ENCODE measurements at regions not wholly inside any gene's neighbourhood (a gene's known extent, or its start where the extent isn't known, plus 50 kb on each side); places are given as distances from the start of the nearest gene placed in this dataset.

GRCh38 chr2:8518979-8519668 is 162.7 kb upstream of the ID2 start:
- DNase-seq (ENCODE audit: low spot score), result no peak
- Histone ChIP-seq H3K4me1 (ENCODE audit: control insufficient read depth in 2 of 2, insufficient read depth in 1 of 2, low read depth in 1 of 2, low read length in 2 of 2) (peaks cover 2 to 13% of the 10 kb centered on the region in 2 donors), H3K4ac (ENCODE audit: low read length) (no peak overlapping the region), H3K27me3 (ENCODE audit: control insufficient read depth in 3 of 3, insufficient read depth in 3 of 3, low read depth in 1 of 3, low read length in 3 of 3) (no peaks in the 10 kb centered on the region), H2BK5ac (ENCODE audit: low read length) (no peak overlapping the region), H4K91ac (ENCODE audit: low read depth, low read length, poor library complexity) (no peak overlapping the region), H3K9ac (ENCODE audit: low read depth, low read length, poor library complexity) (no peak overlapping the region), H2BK15ac (ENCODE audit: low read length) (no peak overlapping the region), H3K79me1 (ENCODE audit: low read depth, low read length) (no peaks in the 10 kb centered on the region), H3K4me3 (ENCODE audit: low read length in 2 of 2) (no peak overlapping the region), H2BK120ac (ENCODE audit: low read depth, low read length) (no peak overlapping the region), H3K14ac (ENCODE audit: low read length) (no peak overlapping the region), H3K4me2 (ENCODE audit: insufficient read depth, low read length, poor library complexity, severe bottlenecking) (no peak overlapping the region), H3K23ac (ENCODE audit: low read depth, low read length, poor library complexity) (no peak overlapping the region), H3K36me3 (replicated peaks in 1 of 2; ENCODE audit: control insufficient read depth in 2 of 2, insufficient read depth in 2 of 2, low read length in 2 of 2) (no peaks in the 10 kb centered on the region), H4K8ac (ENCODE audit: low read depth, low read length) (no peak overlapping the region), H3K18ac (ENCODE audit: low read length) (peak overlapping the region; percentile 53), H2AFZ (ENCODE audit: low read length) (no peak overlapping the region), H3K9me3 (replicated peaks in 1 of 2; ENCODE audit: control insufficient read depth in 2 of 2, insufficient read depth in 1 of 2, low read depth in 1 of 2, low read length in 2 of 2) (peaks cover 1 to 6% of the 10 kb centered on the region in 2 donors), H3K27ac (replicated peaks; ENCODE audit: low read length) (no peak overlapping the region), H2BK12ac (ENCODE audit: low read length) (no peak overlapping the region), H2AK5ac (ENCODE audit: low read depth, low read length) (no peak overlapping the region)
- WGBS, 2 donors (ENCODE audit: extremely low coverage in 2 of 2, insufficient read length in 2 of 2, insufficient replicate concordance in 1 of 2), result no CpG with 5 or more reads among the region's 8 CpGs

GRCh38 chr2:8520791-8521344 is 161.0 kb upstream of the ID2 start:
- H2AK5ac ChIP-seq (ENCODE audit: low read depth, low read length), result no peak overlapping the region
- no peak overlapping the region for H3K27ac ChIP-seq (replicated peaks; ENCODE audit: low read length)
- H3K9ac ChIP-seq (ENCODE audit: low read depth, low read length, poor library complexity), result no peak overlapping the region
- H2BK12ac ChIP-seq (ENCODE audit: low read length), result no peak overlapping the region
- H3K4me2 ChIP-seq (ENCODE audit: insufficient read depth, low read length, poor library complexity, severe bottlenecking), result no peak overlapping the region
- peak overlapping the region; percentile 38 for H3K18ac ChIP-seq (ENCODE audit: low read length)
- H2BK5ac ChIP-seq (ENCODE audit: low read length), result no peak overlapping the region
- no peak overlapping the region for H2AFZ ChIP-seq (ENCODE audit: low read length)
- no peak overlapping the region for H3K14ac ChIP-seq (ENCODE audit: low read length)
- no peaks in the 10 kb centered on the region for H3K36me3 ChIP-seq (replicated peaks in 1 of 2; ENCODE audit: control insufficient read depth in 2 of 2, insufficient read depth in 2 of 2, low read length in 2 of 2)
- H3K9me3 ChIP-seq (replicated peaks in 1 of 2; ENCODE audit: control insufficient read depth in 2 of 2, insufficient read depth in 1 of 2, low read depth in 1 of 2, low read length in 2 of 2), result no peaks in the 10 kb centered on the region
- no peak overlapping the region for H3K4ac ChIP-seq (ENCODE audit: low read length)
- peaks cover 3 to 12% of the 10 kb centered on the region in 2 donors for H3K4me1 ChIP-seq (ENCODE audit: control insufficient read depth in 2 of 2, insufficient read depth in 1 of 2, low read depth in 1 of 2, low read length in 2 of 2)
- no peak overlapping the region for H3K23ac ChIP-seq (ENCODE audit: low read depth, low read length, poor library complexity)
- no peaks in the 10 kb centered on the region for H3K27me3 ChIP-seq (ENCODE audit: control insufficient read depth in 3 of 3, insufficient read depth in 3 of 3, low read depth in 1 of 3, low read length in 3 of 3)
- H2BK120ac ChIP-seq (ENCODE audit: low read depth, low read length), result no peak overlapping the region
- H3K4me3 ChIP-seq (ENCODE audit: low read length in 2 of 2), result no peak overlapping the region
- no peak overlapping the region for H4K8ac ChIP-seq (ENCODE audit: low read depth, low read length)
- H2BK15ac ChIP-seq (ENCODE audit: low read length), result no peak overlapping the region
- H3K79me1 ChIP-seq (ENCODE audit: low read depth, low read length), result no peaks in the 10 kb centered on the region
- H4K91ac ChIP-seq (ENCODE audit: low read depth, low read length, poor library complexity), result no peak overlapping the region
- no CpG with 5 or more reads among the region's 5 CpGs for WGBS, 2 donors (ENCODE audit: extremely low coverage in 2 of 2, insufficient read length in 2 of 2, insufficient replicate concordance in 1 of 2)
- DNase-seq (ENCODE audit: low spot score), result no peak

GRCh38 chr2:8522687-8523086 is 159.2 kb upstream of the ID2 start:
- no peak overlapping the region for H3K14ac ChIP-seq (ENCODE audit: low read length)
- DNase-seq (ENCODE audit: low spot score), result no peak
- no peak overlapping the region for H3K4ac ChIP-seq (ENCODE audit: low read length)
- H3K9ac ChIP-seq (ENCODE audit: low read depth, low read length, poor library complexity), result no peak overlapping the region
- H2AK5ac ChIP-seq (ENCODE audit: low read depth, low read length), result no peak overlapping the region
- H4K8ac ChIP-seq (ENCODE audit: low read depth, low read length), result no peak overlapping the region
- no CpG with 5 or more reads among the region's 2 CpGs for WGBS, 2 donors (ENCODE audit: extremely low coverage in 2 of 2, insufficient read length in 2 of 2, insufficient replicate concordance in 1 of 2)
- no peak overlapping the region for H2BK15ac ChIP-seq (ENCODE audit: low read length)
- peaks cover 3 to 10% of the 10 kb centered on the region in 2 donors for H3K4me1 ChIP-seq (ENCODE audit: control insufficient read depth in 2 of 2, insufficient read depth in 1 of 2, low read depth in 1 of 2, low read length in 2 of 2)
- no peaks in the 10 kb centered on the region for H3K27me3 ChIP-seq (ENCODE audit: control insufficient read depth in 3 of 3, insufficient read depth in 3 of 3, low read depth in 1 of 3, low read length in 3 of 3)
- H3K18ac ChIP-seq (ENCODE audit: low read length), result no peak overlapping the region
- no peak overlapping the region for H3K27ac ChIP-seq (replicated peaks; ENCODE audit: low read length)
- H3K36me3 ChIP-seq (replicated peaks in 1 of 2; ENCODE audit: control insufficient read depth in 2 of 2, insufficient read depth in 2 of 2, low read length in 2 of 2), result no peaks in the 10 kb centered on the region
- H3K4me2 ChIP-seq (ENCODE audit: insufficient read depth, low read length, poor library complexity, severe bottlenecking), result no peak overlapping the region
- H2BK120ac ChIP-seq (ENCODE audit: low read depth, low read length), result no peak overlapping the region
- no peak overlapping the region for H3K23ac ChIP-seq (ENCODE audit: low read depth, low read length, poor library complexity)
- no peaks in the 10 kb centered on the region for H3K9me3 ChIP-seq (replicated peaks in 1 of 2; ENCODE audit: control insufficient read depth in 2 of 2, insufficient read depth in 1 of 2, low read depth in 1 of 2, low read length in 2 of 2)
- no peak overlapping the region for H2AFZ ChIP-seq (ENCODE audit: low read length)
- no peak overlapping the region for H4K91ac ChIP-seq (ENCODE audit: low read depth, low read length, poor library complexity)
- H3K79me1 ChIP-seq (ENCODE audit: low read depth, low read length), result no peaks in the 10 kb centered on the region
- H3K4me3 ChIP-seq (ENCODE audit: low read length in 2 of 2), result no peak overlapping the region
- no peak overlapping the region for H2BK5ac ChIP-seq (ENCODE audit: low read length)
- no peak overlapping the region for H2BK12ac ChIP-seq (ENCODE audit: low read length)

DNA sequence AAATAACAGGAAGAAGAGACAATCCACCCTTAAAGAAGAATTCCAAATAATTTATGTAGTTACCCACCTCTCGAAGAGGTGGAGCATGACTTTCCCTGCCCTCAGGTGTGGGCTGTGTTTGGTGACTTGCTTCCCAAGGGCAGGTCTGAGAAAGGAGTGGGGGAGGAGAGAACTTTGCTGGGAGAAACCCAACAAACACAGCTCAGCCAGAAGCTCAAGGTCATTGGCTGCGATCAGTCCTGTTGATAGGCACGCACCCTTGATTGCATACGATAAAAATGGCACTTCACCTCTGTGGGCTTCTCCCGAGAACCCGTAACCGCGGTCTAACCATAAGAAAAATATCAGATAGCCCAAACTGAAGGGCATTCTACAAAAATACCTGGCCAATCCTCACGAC is 157.5 kb upstream of the ID2 start:
- Histone ChIP-seq H3K14ac (ENCODE audit: low read length) (no peak overlapping the region), H3K9ac (ENCODE audit: low read depth, low read length, poor library complexity) (no peak overlapping the region), H3K4ac (ENCODE audit: low read length) (no peak overlapping the region), H3K79me1 (ENCODE audit: low read depth, low read length) (no peaks in the 10 kb centered on the region), H3K18ac (ENCODE audit: low read length) (no peak overlapping the region), H2BK5ac (ENCODE audit: low read length) (no peak overlapping the region), H3K9me3 (replicated peaks in 1 of 2; ENCODE audit: control insufficient read depth in 2 of 2, insufficient read depth in 1 of 2, low read depth in 1 of 2, low read length in 2 of 2) (no peaks in the 10 kb centered on the region), H2BK12ac (ENCODE audit: low read length) (no peak overlapping the region), H3K36me3 (replicated peaks in 1 of 2; ENCODE audit: control insufficient read depth in 2 of 2, insufficient read depth in 2 of 2, low read length in 2 of 2) (no peaks in the 10 kb centered on the region), H3K27me3 (ENCODE audit: control insufficient read depth in 3 of 3, insufficient read depth in 3 of 3, low read depth in 1 of 3, low read length in 3 of 3) (no peaks in the 10 kb centered on the region), H2AFZ (ENCODE audit: low read length) (no peak overlapping the region), H3K4me1 (ENCODE audit: control insufficient read depth in 2 of 2, insufficient read depth in 1 of 2, low read depth in 1 of 2, low read length in 2 of 2) (peaks cover 0 to 3% of the 10 kb centered on the region in 2 donors), H3K27ac (replicated peaks; ENCODE audit: low read length) (no peak overlapping the region), H4K8ac (ENCODE audit: low read depth, low read length) (no peak overlapping the region), H3K4me2 (ENCODE audit: insufficient read depth, low read length, poor library complexity, severe bottlenecking) (no peak overlapping the region), H4K91ac (ENCODE audit: low read depth, low read length, poor library complexity) (no peak overlapping the region), H2BK120ac (ENCODE audit: low read depth, low read length) (no peak overlapping the region), H2AK5ac (ENCODE audit: low read depth, low read length) (no peak overlapping the region), H3K4me3 (ENCODE audit: low read length in 2 of 2) (no peak overlapping the region), H3K23ac (ENCODE audit: low read depth, low read length, poor library complexity) (no peak overlapping the region), H2BK15ac (ENCODE audit: low read length) (no peak overlapping the region)
- DNase-seq (ENCODE audit: low spot score), result no peak
- WGBS, 2 donors (ENCODE audit: extremely low coverage in 2 of 2, insufficient read length in 2 of 2, insufficient replicate concordance in 1 of 2), result no CpG with 5 or more reads among the region's 9 CpGs

Measured in neuronal stem cell (in vitro differentiated cells).